ENCODE measurements at regions not wholly inside any gene's neighbourhood (a gene's known extent, or its start where the extent isn't known, plus 50 kb on each side); places are given as distances from the start of the nearest gene placed in this dataset.

GRCh38 chr21:23930565-23930964, 1676.7 kb downstream of the MRPL39 start:
- FAIRE-seq (no peak), DNase-seq (ENCODE audit: low read depth in 1 of 2, low spot score in 2 of 2) (no peak)
- Histone ChIP-seq H2BK15ac (ENCODE audit: low read length) (no peak overlapping the region), H2BK120ac (replicated peaks; ENCODE audit: low read depth, low read length) (no peak overlapping the region), H3K9me3 (ENCODE audit: insufficient read depth in 2 of 2, low read depth in 1 of 2, low read length in 1 of 2) (peaks cover 0 to 3% of the 10 kb centered on the region in 2 experiments; a peak in 2 of 4 replicates), H4K8ac (ENCODE audit: extremely low read depth, insufficient read depth, low read length) (no peak overlapping the region), H3K4me1 (replicated peaks in 1 of 4; ENCODE audit: control insufficient read depth in 3 of 4, insufficient read depth in 4 of 4, low read length in 3 of 4) (no peaks in the 10 kb centered on the region), H3K79me2 (ENCODE audit: control insufficient read depth in 1 of 2, insufficient read depth in 2 of 2, low read length in 2 of 2) (no peaks in the 10 kb centered on the region), H3K27me3 (replicated peaks in 1 of 4; ENCODE audit: control insufficient read depth in 3 of 4, extremely low read depth in 1 of 4, insufficient read depth in 3 of 4, low read length in 3 of 4) (peaks cover 0 to 1% (median 0%) of the 10 kb centered on the region in 4 experiments; a peak in 1 of 7 replicates), H2AFZ (ENCODE audit: low read length) (no peak overlapping the region), H3K23ac (ENCODE audit: insufficient read length) (no peak overlapping the region), H3K18ac (ENCODE audit: extremely low read depth, low read length) (no peak overlapping the region), H3K56ac (replicated peaks; ENCODE audit: insufficient read length, low read depth, low read length) (no peak overlapping the region), H4K91ac (replicated peaks; ENCODE audit: insufficient read length, low read length) (no peak overlapping the region), H3K4me3 (ENCODE audit: extremely low read depth in 1 of 4, insufficient read depth in 2 of 4, low read depth in 3 of 4, low read length in 4 of 4) (no peak overlapping the region), H3K14ac (ENCODE audit: insufficient read length) (no peak overlapping the region), H3K4ac (replicated peaks; ENCODE audit: insufficient read length, low read depth, low read length) (no peak overlapping the region), H2BK12ac (ENCODE audit: low read depth, low read length) (no peak overlapping the region), H3K36me3 (ENCODE audit: control insufficient read depth in 2 of 4, insufficient read depth in 4 of 4, low read length in 3 of 4) (no peaks in the 10 kb centered on the region), H3K4me2 (ENCODE audit: insufficient read depth in 1 of 2, low read depth in 2 of 2, low read length in 2 of 2) (no peak overlapping the region), H2BK5ac (ENCODE audit: low read depth, low read length) (no peak overlapping the region), H2BK20ac (ENCODE audit: low read length) (no peak overlapping the region), H2AK5ac (ENCODE audit: low read depth, low read length) (no peak overlapping the region), H3K79me1 (ENCODE audit: low read depth, low read length) (no peaks in the 10 kb centered on the region), H4K5ac (ENCODE audit: insufficient read length, low read depth, low read length) (no peak overlapping the region), H3K23me2 (ENCODE audit: low read depth, low read length) (no peaks in the 10 kb centered on the region), H3K9ac (replicated peaks in 1 of 4; ENCODE audit: extremely low read depth in 1 of 4, low read depth in 3 of 4, low read length in 3 of 4) (no peak overlapping the region), H3K27ac (ENCODE audit: low read depth, low read length) (no peak overlapping the region), H4K20me1 (replicated peaks in 1 of 2; ENCODE audit: control insufficient read depth in 1 of 2, insufficient read depth in 2 of 2, low read length in 2 of 2) (no peaks in the 10 kb centered on the region)
- CTCF ChIA-PET (ENCODE audit: partially characterized antibody): interaction anchor here (1.4 kb wide), 1 partner anchor 9 kb away, joined by 6 read pairs; no protein-coding TSS in a partner anchor
- POLR2A ChIA-PET (ENCODE audit: partially characterized antibody): no interaction called here
- TF ChIP-seq EP300 (IDR thresholded peaks at IDR 0.05; ENCODE audit: borderline replicate concordance in 1 of 2, low read depth in 2 of 2, low read length in 2 of 2): no peak
- TF ChIP-seq HDAC2 (IDR thresholded peaks at IDR 0.05; ENCODE audit: borderline replicate concordance in 1 of 2, low read depth in 2 of 2, low read length in 2 of 2): no peak
- TF ChIP-seq CEBPB (IDR thresholded peaks at IDR 0.05; ENCODE audit: low read depth, low read length): no peak
- 74 to 100% methylated on average over 1 of the region's 1 CpG for WGBS, 2 experiments (ENCODE audit: extremely low coverage in 1 of 2, insufficient coverage in 1 of 2, insufficient read length in 1 of 2, insufficient replicate concordance in 2 of 2, low coverage in 1 of 2, low lambda C conversion rate in 2 of 2, missing lambda C conversion rate in 1 of 2)
